ENCODE measurements at regions not wholly inside any gene's neighbourhood (a gene's known extent, or its start where the extent isn't known, plus 50 kb on each side); places are given as distances from the start of the nearest gene placed in this dataset.

- ATAC-seq: no peak
- Mint-ChIP-seq H3K9me3 (no peaks in the 10 kb centered on the region), H3K36me3 (no peaks in the 10 kb centered on the region), H3K27ac (no peak overlapping the region), H3K27me3 (ENCODE audit: low read depth) (no peaks in the 10 kb centered on the region; the same call in 1 of the 2 replicates), H3K4me1 (0 out of 2 replicates have a peak, but pooled peaks cover 3% of the 10 kb centered on the region), H3K4me3 (no peak overlapping the region)
- TF ChIP-seq, protein P1, sequence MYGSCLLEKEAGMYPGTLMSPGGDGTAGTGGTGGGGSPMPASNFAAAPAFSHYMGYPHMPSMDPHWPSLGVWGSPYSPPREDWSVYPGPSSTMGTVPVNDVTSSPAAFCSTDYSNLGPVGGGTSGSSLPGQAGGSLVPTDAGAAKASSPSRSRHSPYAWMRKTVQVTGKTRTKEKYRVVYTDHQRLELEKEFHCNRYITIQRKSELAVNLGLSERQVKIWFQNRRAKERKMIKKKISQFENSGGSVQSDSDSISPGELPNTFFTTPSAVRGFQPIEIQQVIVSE (CRISPR knock-in tag; IDR thresholded peaks at IDR 0.05; ENCODE audit: borderline replicate concordance): no peak
- no peak for TF ChIP-seq FOXP1 (CRISPR knock-in tag; IDR thresholded peaks at IDR 0.05; ENCODE audit: borderline replicate concordance)
- TF ChIP-seq CREM (CRISPR knock-in tag; IDR thresholded peaks at IDR 0.05): no peak
- TF ChIP-seq, protein P2, sequence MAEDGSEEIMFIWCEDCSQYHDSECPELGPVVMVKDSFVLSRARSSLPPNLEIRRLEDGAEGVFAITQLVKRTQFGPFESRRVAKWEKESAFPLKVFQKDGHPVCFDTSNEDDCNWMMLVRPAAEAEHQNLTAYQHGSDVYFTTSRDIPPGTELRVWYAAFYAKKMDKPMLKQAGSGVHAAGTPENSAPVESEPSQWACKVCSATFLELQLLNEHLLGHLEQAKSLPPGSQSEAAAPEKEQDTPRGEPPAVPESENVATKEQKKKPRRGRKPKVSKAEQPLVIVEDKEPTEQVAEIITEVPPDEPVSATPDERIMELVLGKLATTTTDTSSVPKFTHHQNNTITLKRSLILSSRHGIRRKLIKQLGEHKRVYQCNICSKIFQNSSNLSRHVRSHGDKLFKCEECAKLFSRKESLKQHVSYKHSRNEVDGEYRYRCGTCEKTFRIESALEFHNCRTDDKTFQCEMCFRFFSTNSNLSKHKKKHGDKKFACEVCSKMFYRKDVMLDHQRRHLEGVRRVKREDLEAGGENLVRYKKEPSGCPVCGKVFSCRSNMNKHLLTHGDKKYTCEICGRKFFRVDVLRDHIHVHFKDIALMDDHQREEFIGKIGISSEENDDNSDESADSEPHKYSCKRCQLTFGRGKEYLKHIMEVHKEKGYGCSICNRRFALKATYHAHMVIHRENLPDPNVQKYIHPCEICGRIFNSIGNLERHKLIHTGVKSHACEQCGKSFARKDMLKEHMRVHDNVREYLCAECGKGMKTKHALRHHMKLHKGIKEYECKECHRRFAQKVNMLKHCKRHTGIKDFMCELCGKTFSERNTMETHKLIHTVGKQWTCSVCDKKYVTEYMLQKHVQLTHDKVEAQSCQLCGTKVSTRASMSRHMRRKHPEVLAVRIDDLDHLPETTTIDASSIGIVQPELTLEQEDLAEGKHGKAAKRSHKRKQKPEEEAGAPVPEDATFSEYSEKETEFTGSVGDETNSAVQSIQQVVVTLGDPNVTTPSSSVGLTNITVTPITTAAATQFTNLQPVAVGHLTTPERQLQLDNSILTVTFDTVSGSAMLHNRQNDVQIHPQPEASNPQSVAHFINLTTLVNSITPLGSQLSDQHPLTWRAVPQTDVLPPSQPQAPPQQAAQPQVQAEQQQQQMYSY (CRISPR knock-in tag; IDR thresholded peaks at IDR 0.05): no peak
- TF ChIP-seq OVOL2 (CRISPR knock-in tag; IDR thresholded peaks at IDR 0.05; ENCODE audit: borderline replicate concordance): no peak
- no peak for TF ChIP-seq PRRX2 (CRISPR knock-in tag; IDR thresholded peaks at IDR 0.05)
- TF ChIP-seq ETV6 (CRISPR knock-in tag; IDR thresholded peaks at IDR 0.05): no peak
- TF ChIP-seq HMGA2 (CRISPR knock-in tag; IDR thresholded peaks at IDR 0.05): no peak
- TF ChIP-seq ZBTB43 (CRISPR knock-in tag; IDR thresholded peaks at IDR 0.05): no peak
- TF ChIP-seq ZBTB21 (CRISPR knock-in tag; IDR thresholded peaks at IDR 0.05; ENCODE audit: borderline replicate concordance): no peak
- TF ChIP-seq TP53 (CRISPR knock-in tag; IDR thresholded peaks at IDR 0.05): no peak
- no peak for TF ChIP-seq HMGXB4 (CRISPR knock-in tag; IDR thresholded peaks at IDR 0.05)
- TF ChIP-seq, protein P3, sequence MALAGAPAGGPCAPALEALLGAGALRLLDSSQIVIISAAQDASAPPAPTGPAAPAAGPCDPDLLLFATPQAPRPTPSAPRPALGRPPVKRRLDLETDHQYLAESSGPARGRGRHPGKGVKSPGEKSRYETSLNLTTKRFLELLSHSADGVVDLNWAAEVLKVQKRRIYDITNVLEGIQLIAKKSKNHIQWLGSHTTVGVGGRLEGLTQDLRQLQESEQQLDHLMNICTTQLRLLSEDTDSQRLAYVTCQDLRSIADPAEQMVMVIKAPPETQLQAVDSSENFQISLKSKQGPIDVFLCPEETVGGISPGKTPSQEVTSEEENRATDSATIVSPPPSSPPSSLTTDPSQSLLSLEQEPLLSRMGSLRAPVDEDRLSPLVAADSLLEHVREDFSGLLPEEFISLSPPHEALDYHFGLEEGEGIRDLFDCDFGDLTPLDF (CRISPR knock-in tag; IDR thresholded peaks at IDR 0.05): no peak
- TF ChIP-seq ZNF281 (CRISPR knock-in tag; IDR thresholded peaks at IDR 0.05): no peak
- TF ChIP-seq ZNF671 (CRISPR knock-in tag; IDR thresholded peaks at IDR 0.05): no peak
- CTCF ChIA-PET: no interaction called here
- POLR2A ChIA-PET: interaction anchor here (0.7 kb wide), 1 partner anchor 377 kb away, joined by 4 read pairs; no protein-coding TSS in a partner anchor
- DNase-seq (ENCODE audit: low spot score): no peak
Observed at GRCh38 chr16:79651363-79651762, 50.8 kb upstream of the MAF start.

Data from WTC11 (cell line).